Vagina (tissue), 2 donors: ENCODE measurements at regions not wholly inside any gene's neighbourhood (a gene's known extent, or its start where the extent isn't known, plus 50 kb on each side); places are given as distances from the start of the nearest gene placed in this dataset.

ENCODE experiments used
- DNase-seq, 2 donors: peaks; one replicate each; pipeline ENCODE4 v3.0.0-alpha.2; 2017; ENCODE audit errors: extremely low spot score in 2 of 2
- H3K27ac ChIP-seq: fragments of 200-600 bp; sonication (generic); one replicate; pipeline ENCODE4 v1.5.1; 2019
- H3K27me3 ChIP-seq: fragments of 200-600 bp; sonication (generic); one replicate; pipeline ENCODE4 v1.5.1; 2019
- H3K36me3 ChIP-seq, 2 donors: fragments of 200-600 bp; sonication (generic); one replicate each; pipeline ENCODE4 v1.5.1; 2017 to 2019
- H3K4me1 ChIP-seq: fragments of 200-600 bp; sonication (generic); one replicate; pipeline ENCODE4 v1.5.1; 2019
- H3K4me3 ChIP-seq, 2 donors: fragments of 200-600 bp; sonication (generic); 1 replicate in 1 of 2; 2 replicates in 1 of 2; pipeline ENCODE4 v1.5.1; 2016 to 2019
- H3K9me3 ChIP-seq: fragments of 200-600 bp; sonication (generic); one replicate; pipeline ENCODE4 v1.5.1; 2019
- POLR2A ChIP-seq, 2 donors: fragments of 450-650 bp; IDR thresholded peaks; one replicate each; pipeline ENCODE4 v1.6.1; 2017; ENCODE audit warnings: antibody characterized with exemption in 2 of 2, mild to moderate bottlenecking in 2 of 2, moderate library complexity in 2 of 2
- POLR2AphosphoS5 ChIP-seq, 2 donors: sonication (generic); formaldehyde crosslinking; IDR thresholded peaks; one replicate each; pipeline ENCODE4 v1.9.0; 2017; ENCODE audit warnings: antibody characterized with exemption in 2 of 2, mild to moderate bottlenecking in 2 of 2, low read depth in 1 of 2; ENCODE audit not compliant: insufficient read depth in 1 of 2
- intact Hi-C: fragments of 100-400 bp; cut with DNase I; formaldehyde crosslinking; loops from one replicate; pipeline ENCODE4 v1.15.1; 2023
- TF ChIP-seq, protein P1 (sequence below), 3 experiments: fragments of 450-650 bp in 2 of 3; fragments of 200-600 bp in 1 of 3; sonication (generic) in 1 of 3; IDR thresholded peaks; one replicate each; pipeline ENCODE4 v1.5.1; 2017 to 2019; ENCODE audit warnings: antibody characterized with exemption in 3 of 3, mild to moderate bottlenecking in 2 of 3, moderate library complexity in 2 of 3

DNA sequence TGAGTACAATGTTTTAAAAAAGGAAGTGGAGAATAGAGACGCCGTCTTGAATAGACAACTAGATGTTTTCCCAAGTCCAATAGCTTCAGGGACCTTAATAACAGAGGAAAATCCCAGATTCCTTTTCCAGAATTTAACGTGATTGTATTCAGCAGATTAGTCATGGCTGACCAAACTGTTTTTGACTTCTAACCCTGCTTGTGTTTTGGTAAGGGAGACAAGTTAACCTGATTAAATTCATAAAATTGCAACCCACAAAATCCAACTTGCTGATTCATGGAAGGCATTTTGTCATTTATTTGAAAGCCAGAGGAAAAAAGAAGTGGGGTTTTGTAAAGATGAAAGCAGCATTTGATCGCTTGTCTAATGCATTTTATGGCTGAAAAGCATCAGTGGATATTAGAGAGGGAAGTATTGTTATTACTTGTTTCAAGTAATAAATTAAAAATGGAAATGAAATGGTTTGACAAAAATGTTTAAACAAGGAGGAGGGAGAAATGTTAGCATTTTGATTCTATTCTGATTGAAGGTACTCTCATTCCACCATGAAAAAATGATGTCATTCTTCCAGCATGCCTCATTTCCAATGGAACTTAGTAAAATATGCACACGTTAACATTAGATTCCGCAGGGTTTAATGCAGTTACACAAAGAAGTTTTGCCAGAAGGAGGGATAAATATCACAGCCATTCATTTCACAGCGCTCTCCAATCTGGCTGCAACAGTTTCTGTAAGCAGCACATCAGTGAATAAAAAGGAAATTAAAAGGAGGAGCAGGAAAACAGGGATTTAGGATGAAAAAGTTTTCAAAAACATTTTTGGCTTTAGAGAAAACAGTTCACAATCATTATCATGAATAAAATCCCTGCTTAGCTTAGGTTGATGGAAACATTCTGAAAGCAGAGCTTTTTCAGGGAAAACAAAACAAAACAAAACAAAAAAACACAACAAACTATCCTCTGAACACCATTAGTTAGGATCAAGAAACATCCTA, 314.7 kb downstream of the PRR16 start:
- Histone ChIP-seq H3K27me3 (no peaks in the 10 kb centered on the region), H3K27ac (no peak overlapping the region), H3K4me3 (no peak overlapping the region), H3K9me3 (no peaks in the 10 kb centered on the region), H3K36me3 (no peaks in the 10 kb centered on the region), H3K4me1 (no peaks in the 10 kb centered on the region)
- no peak for TF ChIP-seq POLR2A (IDR thresholded peaks at IDR 0.05)
- TF ChIP-seq POLR2AphosphoS5 (IDR thresholded peaks at IDR 0.05; ENCODE audit: insufficient read depth in 1 of 2, low read depth in 1 of 2): no peak
- TF ChIP-seq, protein P1, sequence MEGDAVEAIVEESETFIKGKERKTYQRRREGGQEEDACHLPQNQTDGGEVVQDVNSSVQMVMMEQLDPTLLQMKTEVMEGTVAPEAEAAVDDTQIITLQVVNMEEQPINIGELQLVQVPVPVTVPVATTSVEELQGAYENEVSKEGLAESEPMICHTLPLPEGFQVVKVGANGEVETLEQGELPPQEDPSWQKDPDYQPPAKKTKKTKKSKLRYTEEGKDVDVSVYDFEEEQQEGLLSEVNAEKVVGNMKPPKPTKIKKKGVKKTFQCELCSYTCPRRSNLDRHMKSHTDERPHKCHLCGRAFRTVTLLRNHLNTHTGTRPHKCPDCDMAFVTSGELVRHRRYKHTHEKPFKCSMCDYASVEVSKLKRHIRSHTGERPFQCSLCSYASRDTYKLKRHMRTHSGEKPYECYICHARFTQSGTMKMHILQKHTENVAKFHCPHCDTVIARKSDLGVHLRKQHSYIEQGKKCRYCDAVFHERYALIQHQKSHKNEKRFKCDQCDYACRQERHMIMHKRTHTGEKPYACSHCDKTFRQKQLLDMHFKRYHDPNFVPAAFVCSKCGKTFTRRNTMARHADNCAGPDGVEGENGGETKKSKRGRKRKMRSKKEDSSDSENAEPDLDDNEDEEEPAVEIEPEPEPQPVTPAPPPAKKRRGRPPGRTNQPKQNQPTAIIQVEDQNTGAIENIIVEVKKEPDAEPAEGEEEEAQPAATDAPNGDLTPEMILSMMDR (IDR thresholded peaks at IDR 0.05): no peak
- intact Hi-C loops: no loop called here
- no peak for DNase-seq

- H3K36me3 ChIP-seq: no peaks in the 10 kb centered on the region
- H3K4me1 ChIP-seq: no peaks in the 10 kb centered on the region
- H3K4me3 ChIP-seq: no peak overlapping the region
- no peak for DNase-seq
- H3K27ac ChIP-seq: no peak overlapping the region
- no peaks in the 10 kb centered on the region for H3K27me3 ChIP-seq
- TF ChIP-seq POLR2AphosphoS5 (IDR thresholded peaks at IDR 0.05; ENCODE audit: insufficient read depth in 1 of 2, low read depth in 1 of 2) (no peak), POLR2A (IDR thresholded peaks at IDR 0.05) (no peak)
- TF ChIP-seq, protein P1 (IDR thresholded peaks at IDR 0.05): no peak
- intact Hi-C loops: no loop called here
- H3K9me3 ChIP-seq: no peaks in the 10 kb centered on the region
These were observed 315.6 kb downstream of the PRR16 start for GRCh38 chr5:120779674-120780073.

- H3K36me3 ChIP-seq: no peaks in the 10 kb centered on the region
- intact Hi-C loops: no loop called here
- H3K4me3 ChIP-seq: no peak overlapping the region
- H3K9me3 ChIP-seq: no peaks in the 10 kb centered on the region
- no peak for DNase-seq
- TF ChIP-seq POLR2AphosphoS5 (IDR thresholded peaks at IDR 0.05; ENCODE audit: insufficient read depth in 1 of 2, low read depth in 1 of 2): no peak
- no peak for TF ChIP-seq POLR2A (IDR thresholded peaks at IDR 0.05)
- TF ChIP-seq, protein P1 (IDR thresholded peaks at IDR 0.05): no peak
- no peak overlapping the region for H3K27ac ChIP-seq
- no peaks in the 10 kb centered on the region for H3K27me3 ChIP-seq
- no peaks in the 10 kb centered on the region for H3K4me1 ChIP-seq
These were observed 324.4 kb downstream of the PRR16 start for GRCh38 chr5:120788481-120788880.

GRCh38 chr5:120789918-120790317, 325.8 kb downstream of the PRR16 start:
- H3K27ac ChIP-seq: no peak overlapping the region
- no peaks in the 10 kb centered on the region for H3K27me3 ChIP-seq
- no peak for TF ChIP-seq POLR2A (IDR thresholded peaks at IDR 0.05)
- TF ChIP-seq, protein P1 (IDR thresholded peaks at IDR 0.05): no peak
- H3K36me3 ChIP-seq: no peaks in the 10 kb centered on the region
- H3K4me3 ChIP-seq: no peak overlapping the region
- no peaks in the 10 kb centered on the region for H3K4me1 ChIP-seq
- DNase-seq: no peak
- intact Hi-C loops: no loop called here
- no peaks in the 10 kb centered on the region for H3K9me3 ChIP-seq

DNA sequence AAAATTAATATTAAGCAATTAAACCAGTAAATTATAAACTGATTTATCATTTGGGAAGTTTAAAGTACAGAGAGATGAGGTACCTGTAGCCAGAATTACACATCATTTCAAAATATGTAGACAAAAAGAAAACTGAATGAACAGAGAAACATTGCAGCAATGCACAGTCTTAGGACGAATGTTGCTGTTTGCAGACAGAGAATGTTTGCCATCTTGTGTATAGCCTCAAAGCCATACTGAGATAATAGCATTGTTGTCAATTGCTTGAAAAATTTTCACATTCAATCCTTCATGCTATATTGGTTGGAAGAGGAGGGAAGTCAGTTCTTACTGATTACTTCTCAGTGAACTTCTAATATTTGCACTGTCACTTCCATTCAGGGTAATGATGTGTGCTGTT, 326.2 kb downstream of the PRR16 start:
- no peaks in the 10 kb centered on the region for H3K9me3 ChIP-seq
- no peak overlapping the region for H3K27ac ChIP-seq
- intact Hi-C loops: no loop called here
- TF ChIP-seq POLR2AphosphoS5 (IDR thresholded peaks at IDR 0.05; ENCODE audit: insufficient read depth in 1 of 2, low read depth in 1 of 2): no peak
- no peak for TF ChIP-seq POLR2A (IDR thresholded peaks at IDR 0.05)
- TF ChIP-seq, protein P1 (IDR thresholded peaks at IDR 0.05): no peak
- H3K4me3 ChIP-seq: no peak overlapping the region
- no peaks in the 10 kb centered on the region for H3K36me3 ChIP-seq
- no peaks in the 10 kb centered on the region for H3K27me3 ChIP-seq
- no peak for DNase-seq
- no peaks in the 10 kb centered on the region for H3K4me1 ChIP-seq
